C4-2B (cell line): ENCODE measurements at regions not wholly inside any gene's neighbourhood (a gene's known extent, or its start where the extent isn't known, plus 50 kb on each side); places are given as distances from the start of the nearest gene placed in this dataset.

ENCODE experiments used
- CTCF ChIP-seq: fragments of 450-650 bp; conservative IDR thresholded peaks from 2 replicates; pipeline ENCODE4 v1.5.1; 2017; ENCODE audit warnings: mild to moderate bottlenecking
- ZFX ChIP-seq: fragments of 450-650 bp; IDR thresholded peaks from 2 replicates; pipeline ENCODE4 v1.6.1; 2017

DNA sequence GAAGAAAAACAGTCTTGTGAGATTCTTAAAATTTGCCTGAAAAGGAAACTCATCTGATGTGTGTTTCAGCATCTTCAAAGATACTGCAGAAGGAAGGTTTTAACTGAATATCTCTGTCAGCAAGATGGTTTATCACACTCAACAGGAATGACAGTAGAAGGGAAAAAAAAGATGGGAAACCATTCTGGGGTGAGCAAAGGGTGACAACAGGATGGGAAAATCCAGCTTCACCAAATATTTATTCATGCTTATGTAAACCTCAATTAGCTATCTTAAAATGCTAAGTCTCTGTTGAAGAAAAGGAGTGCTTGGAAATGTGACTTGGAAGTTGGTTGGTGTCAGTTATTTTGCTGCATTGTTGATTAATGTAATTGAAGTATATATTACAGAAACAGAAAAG, 82.2 kb downstream of the FZD1 start:
- TF ChIP-seq CTCF (no peak), ZFX (no peak)
